Natural killer cell treated with Interleukin-12 subunit alpha and Interleukin-12 subunit beta and Interleukin-15 and Interleukin-18, amount 100 ng/mL, for 72 hours (primary cell): ENCODE measurements at regions not wholly inside any gene's neighbourhood (a gene's known extent, or its start where the extent isn't known, plus 50 kb on each side); places are given as distances from the start of the nearest gene placed in this dataset.
"Not testable (repeated sequence)": the region's sequence is repeated elsewhere in the genome, so short reads cannot be mapped to it uniquely, and the experiment has no call there.

Source experiments
- ATAC-seq, 2 donors: fragments of 150-1000 bp; cut with Tn5 transposase in 1 of 2; sonication (Bioruptor Pico), chemical (Tn5 transposase) in 1 of 2; 2 replicates each; pipeline ENCODE4 v1.10.0; 2021
- DNase-seq: peaks from one replicate; pipeline ENCODE4 v3.0.0; 2022; ENCODE audit warnings: low spot score
- H3K27ac Mint-ChIP-seq, 2 donors: 1 replicate in 1 of 2; 2 replicates in 1 of 2; pipeline ENCODE4 v1.8.0; 2022; ENCODE audit warnings: mixed read lengths in 2 of 2, mild to moderate bottlenecking in 1 of 2, moderate library complexity in 1 of 2
- H3K27me3 Mint-ChIP-seq, 2 donors: 1 replicate in 1 of 2; 2 replicates in 1 of 2; pipeline ENCODE4 v1.8.0; 2022; ENCODE audit warnings: mixed read lengths in 2 of 2
- H3K36me3 Mint-ChIP-seq: one replicate; pipeline ENCODE4 v1.8.0; 2022; ENCODE audit warnings: mixed read lengths
- H3K4me1 Mint-ChIP-seq, 2 donors: 1 replicate in 1 of 2; 2 replicates in 1 of 2; pipeline ENCODE4 v1.8.0; 2022; ENCODE audit warnings: low read depth in 2 of 2, mixed read lengths in 2 of 2, mild to moderate bottlenecking in 1 of 2
- H3K4me3 Mint-ChIP-seq: one replicate; pipeline ENCODE4 v1.8.0; 2022; ENCODE audit warnings: mixed read lengths
- H3K9me3 Mint-ChIP-seq: 2 replicates; pipeline ENCODE4 v1.8.0; 2022; ENCODE audit warnings: mixed read lengths

DNA sequence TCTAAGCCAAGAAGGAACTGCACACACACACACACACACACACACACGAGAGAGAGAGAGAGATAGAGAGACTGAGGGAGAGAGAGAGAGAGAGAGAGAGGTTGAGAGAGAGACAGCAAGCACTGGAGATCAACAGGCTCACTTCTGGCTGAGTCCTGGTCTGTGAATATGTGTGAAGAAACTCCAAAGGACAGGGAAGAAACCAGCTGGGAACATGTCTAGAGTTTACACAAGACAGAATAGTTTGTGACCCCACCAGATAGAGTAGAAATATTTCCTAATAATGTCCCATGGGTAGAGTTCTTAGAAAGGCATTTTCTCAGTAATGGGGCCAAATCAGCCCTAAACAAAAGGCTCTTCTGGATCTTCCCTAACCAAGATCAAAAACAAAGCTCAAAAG, 155.5 kb upstream of the IGFBP3 start:
- no peaks in the 10 kb centered on the region for H3K27me3 Mint-ChIP-seq
- no peak for ATAC-seq
- no peaks in the 10 kb centered on the region for H3K36me3 Mint-ChIP-seq
- peaks cover 6% of the 10 kb centered on the region for H3K9me3 Mint-ChIP-seq
- no peak overlapping the region for H3K27ac Mint-ChIP-seq
- peaks cover 0 to 6% of the 10 kb centered on the region in 2 donors for H3K4me1 Mint-ChIP-seq
- DNase-seq = no peak
- H3K4me3 Mint-ChIP-seq = no peak overlapping the region

DNA sequence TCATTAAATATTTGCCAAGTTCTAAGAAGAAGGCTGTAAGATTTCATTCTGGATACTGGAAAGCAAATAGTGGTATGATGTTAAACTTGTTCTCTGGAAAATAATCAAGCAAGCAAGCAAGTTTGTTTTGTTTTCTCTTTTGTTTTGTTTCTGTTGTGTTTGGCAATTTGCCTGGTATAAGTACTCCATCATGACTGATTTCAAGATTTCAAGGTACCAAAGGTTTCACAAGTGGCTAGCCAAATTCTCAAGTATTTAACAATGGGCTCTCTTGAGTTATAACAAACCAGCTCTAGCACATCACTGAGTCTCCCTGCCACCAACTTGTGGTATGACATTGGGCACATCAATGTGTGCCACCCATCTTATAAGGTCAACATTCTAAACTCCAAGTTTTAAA, 151.7 kb upstream of the IGFBP3 start:
- Mint-ChIP-seq H3K27ac (no peak overlapping the region), H3K4me3 (no peak overlapping the region), H3K36me3 (no peaks in the 10 kb centered on the region)

GRCh38 chr7:46071601-46072000, 150.5 kb upstream of the IGFBP3 start:
- no peak overlapping the region for H3K27ac Mint-ChIP-seq
- DNase-seq (no peak), ATAC-seq (no peak)
- H3K27me3 Mint-ChIP-seq = no peaks in the 10 kb centered on the region
- no peak overlapping the region for H3K4me3 Mint-ChIP-seq
- peaks cover 0 to 6% of the 10 kb centered on the region in 2 donors for H3K4me1 Mint-ChIP-seq
- H3K9me3 Mint-ChIP-seq = peaks cover 10% of the 10 kb centered on the region
- H3K36me3 Mint-ChIP-seq = no peaks in the 10 kb centered on the region

More for the DNA sequence above, 151.7 kb upstream of the IGFBP3 start:
- H3K27me3 Mint-ChIP-seq = no peaks in the 10 kb centered on the region
- peaks cover 0 to 6% of the 10 kb centered on the region in 2 donors for H3K4me1 Mint-ChIP-seq
- no peak for DNase-seq
- peak in 1 of 2 donors; percentile 66 for ATAC-seq
- peaks cover 6% of the 10 kb centered on the region for H3K9me3 Mint-ChIP-seq

GRCh38 chr7:46071076-46071475, 150.0 kb upstream of the IGFBP3 start:
- DNase-seq (no peak), ATAC-seq (no peak)
- H3K4me1 Mint-ChIP-seq = peaks cover 0 to 6% of the 10 kb centered on the region in 2 donors
- H3K27me3 Mint-ChIP-seq = no peaks in the 10 kb centered on the region
- H3K4me3 Mint-ChIP-seq = no peak overlapping the region
- H3K36me3 Mint-ChIP-seq = no peaks in the 10 kb centered on the region
- H3K27ac Mint-ChIP-seq = no peak overlapping the region
- peaks cover 7% of the 10 kb centered on the region for H3K9me3 Mint-ChIP-seq

GRCh38 chr7:46068159-46068558, 147.1 kb upstream of the IGFBP3 start:
- Mint-ChIP-seq H3K4me1 (peaks cover 0 to 6% of the 10 kb centered on the region in 2 donors), H3K9me3 (peaks cover 4% of the 10 kb centered on the region), H3K36me3 (no peaks in the 10 kb centered on the region), H3K4me3 (no peak overlapping the region), H3K27me3 (no peaks in the 10 kb centered on the region), H3K27ac (no peak overlapping the region)
- ATAC-seq (no peak), DNase-seq (no peak)

DNA sequence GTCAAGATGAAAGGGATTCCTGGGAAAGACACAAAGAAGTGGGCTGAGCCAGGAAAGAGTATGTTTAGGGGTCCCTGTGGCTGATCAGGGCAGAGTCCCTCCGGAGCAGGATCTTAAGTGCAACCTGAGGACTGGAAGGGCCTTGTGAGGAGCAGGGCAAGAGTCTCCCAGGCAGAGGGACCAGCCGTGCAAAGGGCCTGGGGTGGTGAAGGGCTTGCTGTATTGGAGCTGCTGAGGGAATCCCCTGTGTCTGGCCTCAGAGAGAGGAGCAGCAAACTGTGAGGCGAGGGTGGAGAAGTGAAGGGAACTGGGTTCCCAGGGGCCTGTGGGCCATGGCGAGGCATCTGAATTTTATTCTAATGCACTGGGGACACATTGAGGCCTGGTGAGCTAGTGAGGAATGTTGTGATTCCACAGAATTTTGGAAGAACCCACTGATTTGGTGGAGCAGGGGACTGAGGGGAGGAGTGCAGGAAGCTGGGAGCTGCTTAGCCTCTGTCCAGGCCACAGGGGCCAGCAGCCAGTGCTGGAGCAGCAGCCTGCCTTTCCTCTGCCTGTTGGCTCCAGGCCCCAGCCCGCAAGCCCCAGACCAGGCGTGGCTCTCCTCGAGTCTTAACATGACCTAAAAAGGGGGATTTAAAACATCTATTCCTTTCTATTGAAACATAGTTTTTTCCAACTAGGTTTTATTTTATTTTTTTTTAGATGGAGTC, 138.4 kb upstream of the IGFBP3 start:
- H3K27me3 Mint-ChIP-seq = no peaks in the 10 kb centered on the region

GRCh38 chr7:46058086-46058823, 137.2 kb upstream of the IGFBP3 start:
- ATAC-seq (peak in 1 of 2 donors; percentile 76), DNase-seq (no peak)
- Mint-ChIP-seq H3K4me1 (no peaks in the 10 kb centered on the region), H3K36me3 (no peaks in the 10 kb centered on the region), H3K27me3 (no peaks in the 10 kb centered on the region), H3K27ac (peak overlapping the region in 1 of 2 donors; percentile 32), H3K9me3 (peaks cover 3% of the 10 kb centered on the region), H3K4me3 (no peak overlapping the region)

More for the DNA sequence above, 138.4 kb upstream of the IGFBP3 start:
- no peak for ATAC-seq
- H3K36me3 Mint-ChIP-seq = no peaks in the 10 kb centered on the region
- DNase-seq = no peak
- peak overlapping the region in 1 of 2 donors; percentile 32 for H3K27ac Mint-ChIP-seq
- H3K4me1 Mint-ChIP-seq = no peaks in the 10 kb centered on the region
- no peaks in the 10 kb centered on the region for H3K9me3 Mint-ChIP-seq
- H3K4me3 Mint-ChIP-seq = no peak overlapping the region

DNA sequence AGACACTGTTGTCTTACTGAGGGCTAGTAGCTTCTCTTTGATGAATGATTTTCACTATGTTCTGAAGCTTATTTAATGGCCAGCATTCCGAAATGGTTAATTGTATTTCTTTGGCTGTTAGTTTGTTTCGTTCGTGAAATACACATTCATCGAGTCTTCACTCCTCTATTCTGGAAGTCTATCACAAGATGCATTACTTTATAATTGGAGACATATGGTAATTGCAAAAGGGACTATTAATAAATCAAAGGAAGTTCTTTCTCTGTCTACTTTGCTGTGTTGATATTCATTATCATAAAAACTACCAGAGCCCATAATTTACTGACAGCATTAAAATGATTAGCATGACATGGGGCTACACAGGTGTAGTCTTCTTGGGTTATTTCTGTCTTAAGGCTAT, 133.8 kb upstream of the IGFBP3 start:
- DNase-seq (no peak), ATAC-seq (no peak)
- Mint-ChIP-seq H3K4me1 (no peaks in the 10 kb centered on the region), H3K36me3 (no peaks in the 10 kb centered on the region), H3K27me3 (no peaks in the 10 kb centered on the region), H3K4me3 (no peak overlapping the region), H3K27ac (no peak overlapping the region), H3K9me3 (peaks cover 5% of the 10 kb centered on the region)

GRCh38 chr7:46054272-46054671, 133.2 kb upstream of the IGFBP3 start:
- Mint-ChIP-seq H3K4me1 (no peaks in the 10 kb centered on the region), H3K4me3 (no peak overlapping the region), H3K27me3 (no peaks in the 10 kb centered on the region), H3K9me3 (peaks cover 5% of the 10 kb centered on the region), H3K36me3 (no peaks in the 10 kb centered on the region), H3K27ac (no peak overlapping the region)
- DNase-seq (no peak), ATAC-seq (no peak)

DNA sequence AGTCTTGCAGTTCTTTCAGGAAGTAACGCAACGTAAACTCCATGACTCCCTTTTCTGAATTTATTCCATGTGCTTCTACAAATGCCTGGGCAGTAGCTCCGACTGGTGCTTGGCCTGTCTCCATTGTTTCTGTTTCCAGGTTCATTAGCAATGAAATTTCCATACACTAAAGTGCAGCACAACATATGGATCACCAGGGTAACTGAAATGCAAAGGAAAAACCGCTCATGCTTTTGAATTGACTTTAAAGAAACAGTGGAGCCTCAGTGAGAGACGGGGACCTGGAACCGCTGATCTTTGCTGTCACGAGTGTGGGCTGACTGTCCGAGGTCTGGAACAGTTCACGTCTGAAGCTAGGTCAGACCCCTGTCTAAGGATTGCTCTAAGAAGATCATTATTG, 126.5 kb upstream of the IGFBP3 start:
- ATAC-seq (no peak), DNase-seq (no peak)
- Mint-ChIP-seq H3K36me3 (no peaks in the 10 kb centered on the region), H3K9me3 (no peaks in the 10 kb centered on the region), H3K4me1 (no peaks in the 10 kb centered on the region), H3K4me3 (no peak overlapping the region), H3K27me3 (no peaks in the 10 kb centered on the region), H3K27ac (no peak overlapping the region)

GRCh38 chr7:46043338-46043737, 122.3 kb upstream of the IGFBP3 start:
- H3K4me3 Mint-ChIP-seq, DNase-seq, H3K27ac Mint-ChIP-seq, H3K27me3 Mint-ChIP-seq, ATAC-seq, H3K4me1 Mint-ChIP-seq, H3K9me3 Mint-ChIP-seq, H3K36me3 Mint-ChIP-seq: not testable (repeated sequence)

GRCh38 chr7:46039813-46040212, 118.7 kb upstream of the IGFBP3 start:
- not testable (repeated sequence) for ATAC-seq, H3K4me1 Mint-ChIP-seq, H3K9me3 Mint-ChIP-seq, H3K4me3 Mint-ChIP-seq, H3K36me3 Mint-ChIP-seq, H3K27ac Mint-ChIP-seq, H3K27me3 Mint-ChIP-seq, DNase-seq

GRCh38 chr7:46035166-46035565, 114.1 kb upstream of the IGFBP3 start:
- H3K9me3 Mint-ChIP-seq = no peaks in the 10 kb centered on the region
- no peaks in the 10 kb centered on the region for H3K27me3 Mint-ChIP-seq
- no peak overlapping the region for H3K27ac Mint-ChIP-seq
- DNase-seq = no peak
- no peak for ATAC-seq
- no peaks in the 10 kb centered on the region for H3K4me1 Mint-ChIP-seq
- H3K4me3 Mint-ChIP-seq = no peak overlapping the region
- H3K36me3 Mint-ChIP-seq = no peaks in the 10 kb centered on the region

- Mint-ChIP-seq H3K4me3 (no peak overlapping the region), H3K27me3 (no peaks in the 10 kb centered on the region), H3K36me3 (no peaks in the 10 kb centered on the region), H3K4me1 (no peaks in the 10 kb centered on the region), H3K9me3 (no peaks in the 10 kb centered on the region), H3K27ac (no peak overlapping the region)
- DNase-seq (no peak), ATAC-seq (no peak)
Observed at GRCh38 chr7:46034056-46034768, 113.1 kb upstream of the IGFBP3 start.
